IMR-90 (cell line): ENCODE measurements at regions not wholly inside any gene's neighbourhood (a gene's known extent, or its start where the extent isn't known, plus 50 kb on each side); places are given as distances from the start of the nearest gene placed in this dataset.

Experiments
- ATAC-seq: fragments of 200-7000 bp; cut with Tn5 transposase; 2 replicates; pipeline ENCODE4 v1.9.1; 2020; ENCODE audit warnings: low read depth, mild to moderate bottlenecking, moderate library complexity
- BruUV-seq: library from RNA; stranded (reverse); fragments of 400-500 nt; replicated peaks from 2 replicates; lab custom pipeline; 2021; lab: Mats Ljungman, UMichigan
- CTCF ChIA-PET: fragments of 300-600 bp; formaldehyde crosslinking; extraction: SDS; loops from one replicate; lab custom pipeline; 2021; ENCODE audit warnings: antibody characterized with exemption; lab: Yijun Ruan, JAX
- POLR2A ChIA-PET: fragments of 300-600 bp; sonication (Branson Sonifier 250); formaldehyde crosslinking; loops from one replicate; lab custom pipeline; 2022; ENCODE audit warnings: antibody characterized with exemption; ENCODE audit not compliant: unreplicated experiment; lab: Charles Lee
- DNase-seq: peaks from one replicate; pipeline ENCODE4 v3.0.0; 2013
- H2AFZ ChIP-seq: replicated peaks from 2 replicates; pipeline ENCODE3; 2013; ENCODE audit warnings: low read length, mild to moderate bottlenecking; ENCODE audit not compliant: poor library complexity
- H2AK5ac ChIP-seq: 2 replicates; pipeline ENCODE4 v1.6.1; 2013; ENCODE audit warnings: low read depth, low read length, inconsistent platforms
- H2AK9ac ChIP-seq: replicated peaks from 2 replicates; pipeline ENCODE3; 2013; ENCODE audit warnings: mild to moderate bottlenecking, low read depth, low read length, moderate library complexity; ENCODE audit not compliant: poor library complexity
- H2BK120ac ChIP-seq: 2 replicates; pipeline ENCODE4 v1.6.1; 2013; ENCODE audit warnings: low read depth, low read length, inconsistent platforms
- H2BK15ac ChIP-seq: 3 replicates; pipeline ENCODE4 v1.6.1; 2013; ENCODE audit warnings: low read depth, low read length, inconsistent platforms
- H2BK20ac ChIP-seq: 2 replicates; pipeline ENCODE4 v1.6.1; 2013; ENCODE audit warnings: low read depth, mild to moderate bottlenecking, inconsistent platforms, low read length, moderate library complexity
- H2BK5ac ChIP-seq: 2 replicates; pipeline ENCODE4 v1.6.1; 2013; ENCODE audit warnings: mild to moderate bottlenecking, low read depth, low read length, inconsistent platforms; ENCODE audit not compliant: poor library complexity, severe bottlenecking
- H3K14ac ChIP-seq: replicated peaks from 2 replicates; pipeline ENCODE4 v1.6.1; 2013; ENCODE audit warnings: low read depth, low read length, inconsistent platforms
- H3K18ac ChIP-seq: 2 replicates; pipeline ENCODE4 v1.6.1; 2013; ENCODE audit warnings: low read depth, low read length, control low read depth
- H3K23ac ChIP-seq: 2 replicates; pipeline ENCODE4 v1.6.1; 2013; ENCODE audit warnings: low read depth, low read length, inconsistent platforms
- H3K27ac ChIP-seq: 2 replicates; pipeline ENCODE4 v1.5.1; 2013; ENCODE audit warnings: mild to moderate bottlenecking, control low read depth, low read length; ENCODE audit not compliant: insufficient read depth
- H3K27me3 ChIP-seq: 2 replicates; pipeline ENCODE4 v1.6.1; 2013; ENCODE audit warnings: low read length; ENCODE audit not compliant: control insufficient read depth, insufficient read depth
- H3K36me3 ChIP-seq: 2 replicates; pipeline ENCODE4 v1.6.1; 2013; ENCODE audit warnings: low read length, mixed read lengths; ENCODE audit not compliant: control insufficient read depth, insufficient read depth
- H3K4ac ChIP-seq: 2 replicates; pipeline ENCODE4 v1.6.1; 2013; ENCODE audit warnings: low read depth, low read length, inconsistent platforms
- H3K4me1 ChIP-seq: 2 replicates; pipeline ENCODE4 v1.6.1; 2013; ENCODE audit warnings: low read length, mixed read lengths; ENCODE audit not compliant: control insufficient read depth, insufficient read depth
- H3K4me2 ChIP-seq: 2 replicates; pipeline ENCODE4 v1.6.1; 2013; ENCODE audit warnings: low read depth, mild to moderate bottlenecking, control low read depth, low read length, moderate library complexity
- H3K4me3 ChIP-seq: 2 replicates; pipeline ENCODE4 v1.5.1; 2013; ENCODE audit warnings: low read depth, mild to moderate bottlenecking, control low read depth, low read length, moderate library complexity; ENCODE audit not compliant: insufficient read depth
- H3K56ac ChIP-seq: 2 replicates; pipeline ENCODE4 v1.6.1; 2013; ENCODE audit warnings: low read length, inconsistent platforms; ENCODE audit not compliant: insufficient read depth; ENCODE audit errors: extremely low read depth
- H3K79me1 ChIP-seq, 2 experiments: 2 replicates each; pipeline ENCODE4 v1.6.1; 2013; ENCODE audit warnings: low read length in 2 of 2, inconsistent platforms in 1 of 2, low read depth in 1 of 2
- H3K9ac ChIP-seq: 2 replicates; pipeline ENCODE4 v1.6.1; 2013; ENCODE audit warnings: low read depth, low read length, control low read depth
- H3K9me1 ChIP-seq: 2 replicates; pipeline ENCODE4 v1.6.1; 2013; ENCODE audit warnings: low read length, inconsistent platforms; ENCODE audit not compliant: insufficient read depth
- H3K9me3 ChIP-seq: 2 replicates; pipeline ENCODE4 v1.6.1; 2013; ENCODE audit warnings: low read length; ENCODE audit not compliant: control insufficient read depth, insufficient read depth
- H4K20me1 ChIP-seq: 2 replicates; pipeline ENCODE4 v1.6.1; 2013; ENCODE audit warnings: low read length, inconsistent platforms; ENCODE audit not compliant: insufficient read depth
- H4K5ac ChIP-seq: 2 replicates; pipeline ENCODE4 v1.6.1; 2013; ENCODE audit warnings: mild to moderate bottlenecking, low read depth, low read length, control low read depth
- H4K8ac ChIP-seq, 2 experiments: 2 replicates each; pipeline ENCODE4 v1.6.1; 2013; ENCODE audit warnings: low read depth in 2 of 2, low read length in 2 of 2, control low read depth in 1 of 2, inconsistent platforms in 1 of 2
- H4K91ac ChIP-seq: 2 replicates; pipeline ENCODE4 v1.6.1; 2013; ENCODE audit warnings: low read depth, low read length, inconsistent platforms; ENCODE audit not compliant: insufficient read depth
- CEBPB ChIP-seq: IDR thresholded peaks from 2 replicates; pipeline ENCODE4 v1.6.1; 2012; ENCODE audit warnings: low read depth, low read length, improper control_type of control experiment
- CHD1 ChIP-seq: IDR thresholded peaks from 2 replicates; pipeline ENCODE4 v1.6.1; 2012; ENCODE audit warnings: low read depth, low read length, improper control_type of control experiment
- FOS ChIP-seq: fragments of 150-350 bp; IDR thresholded peaks from 2 replicates; pipeline ENCODE4 v1.6.1; 2016; ENCODE audit warnings: low read depth, low read length
- MAFK ChIP-seq: IDR thresholded peaks from 2 replicates; pipeline ENCODE4 v1.6.1; 2012; ENCODE audit warnings: low read depth, low read length, improper control_type of control experiment
- RAD21 ChIP-seq: IDR thresholded peaks from 2 replicates; pipeline ENCODE4 v1.6.1; 2012; ENCODE audit warnings: low read length, improper control_type of control experiment
- RCOR1 ChIP-seq: IDR thresholded peaks from 2 replicates; pipeline ENCODE4 v1.6.1; 2012; ENCODE audit warnings: mild to moderate bottlenecking, low read length, improper control_type of control experiment; ENCODE audit not compliant: insufficient replicate concordance
- RFX5 ChIP-seq: IDR thresholded peaks from 2 replicates; pipeline ENCODE4 v1.8.0; 2012; ENCODE audit warnings: low read depth, mild to moderate bottlenecking, low read length, moderate library complexity
- dilution Hi-C: fragments of 300-500 bp; cut with HindIII; formaldehyde crosslinking; loops from one replicate; pipeline ENCODE4 v1.14.3; 2018; ENCODE audit warnings: low sequenced_read_pairs; ENCODE audit not compliant: unreplicated experiment
- in situ Hi-C: fragments of 300-500 bp; cut with MboI; formaldehyde crosslinking; loops from 3 replicates; pipeline ENCODE4 v1.14.3; 2019; ENCODE audit warnings: low sequenced_read_pairs, inconsistent platforms, mixed read lengths
- intact Hi-C: fragments of 100-400 bp; cut with micrococcal nuclease; formaldehyde crosslinking; loops from 2 replicates; pipeline ENCODE4 v1.10.0; 2022
- TF ChIP-seq, protein P1 (sequence below): fragments of 150-350 bp; IDR thresholded peaks from 2 replicates; pipeline ENCODE4 v1.6.1; 2016; ENCODE audit warnings: low read depth, mild to moderate bottlenecking, low read length, moderate library complexity, borderline replicate concordance
- TF ChIP-seq, protein P2 (sequence below): conservative IDR thresholded peaks from 2 replicates; pipeline ENCODE4 v1.5.1; 2012; ENCODE audit warnings: mild to moderate bottlenecking, low read depth, low read length, improper control_type of control experiment

DNA sequence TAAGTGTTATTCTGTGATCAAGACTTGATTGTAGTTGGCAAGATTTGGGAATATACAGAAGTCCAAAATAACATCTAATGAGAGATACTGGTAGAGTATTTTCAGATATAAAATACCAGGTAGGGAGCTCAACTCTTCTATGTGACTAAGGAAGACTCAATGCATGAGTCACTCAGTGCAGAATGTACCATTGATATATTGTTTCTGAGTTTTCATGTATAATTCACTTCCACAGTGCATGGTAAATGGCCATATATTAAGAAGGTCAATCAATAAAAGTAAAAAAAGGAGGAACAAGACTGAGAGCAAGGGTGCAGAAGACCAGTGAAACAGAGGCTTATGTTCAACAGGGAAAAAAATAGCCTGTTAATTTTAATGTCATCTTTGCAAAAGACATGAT lies 1387.9 kb downstream of the CDH8 start:
- H3K4ac ChIP-seq: no peak overlapping the region
- no peaks in the 10 kb centered on the region for H3K9me1 ChIP-seq
- dilution Hi-C loops (no loop called here), in situ Hi-C loops (no loop called here), intact Hi-C loops (no loop called here)
- H2AK5ac ChIP-seq: no peak overlapping the region
- no peak overlapping the region for H3K23ac ChIP-seq
- H2BK15ac ChIP-seq: no peak overlapping the region
- TF ChIP-seq RFX5 (no peak), MAFK (no peak), FOS (no peak), RCOR1 (no peak), RAD21 (no peak), CHD1 (no peak), CEBPB (no peak)
- TF ChIP-seq, protein P1, sequence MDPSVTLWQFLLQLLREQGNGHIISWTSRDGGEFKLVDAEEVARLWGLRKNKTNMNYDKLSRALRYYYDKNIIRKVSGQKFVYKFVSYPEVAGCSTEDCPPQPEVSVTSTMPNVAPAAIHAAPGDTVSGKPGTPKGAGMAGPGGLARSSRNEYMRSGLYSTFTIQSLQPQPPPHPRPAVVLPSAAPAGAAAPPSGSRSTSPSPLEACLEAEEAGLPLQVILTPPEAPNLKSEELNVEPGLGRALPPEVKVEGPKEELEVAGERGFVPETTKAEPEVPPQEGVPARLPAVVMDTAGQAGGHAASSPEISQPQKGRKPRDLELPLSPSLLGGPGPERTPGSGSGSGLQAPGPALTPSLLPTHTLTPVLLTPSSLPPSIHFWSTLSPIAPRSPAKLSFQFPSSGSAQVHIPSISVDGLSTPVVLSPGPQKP: no peak
- TF ChIP-seq, protein P2, sequence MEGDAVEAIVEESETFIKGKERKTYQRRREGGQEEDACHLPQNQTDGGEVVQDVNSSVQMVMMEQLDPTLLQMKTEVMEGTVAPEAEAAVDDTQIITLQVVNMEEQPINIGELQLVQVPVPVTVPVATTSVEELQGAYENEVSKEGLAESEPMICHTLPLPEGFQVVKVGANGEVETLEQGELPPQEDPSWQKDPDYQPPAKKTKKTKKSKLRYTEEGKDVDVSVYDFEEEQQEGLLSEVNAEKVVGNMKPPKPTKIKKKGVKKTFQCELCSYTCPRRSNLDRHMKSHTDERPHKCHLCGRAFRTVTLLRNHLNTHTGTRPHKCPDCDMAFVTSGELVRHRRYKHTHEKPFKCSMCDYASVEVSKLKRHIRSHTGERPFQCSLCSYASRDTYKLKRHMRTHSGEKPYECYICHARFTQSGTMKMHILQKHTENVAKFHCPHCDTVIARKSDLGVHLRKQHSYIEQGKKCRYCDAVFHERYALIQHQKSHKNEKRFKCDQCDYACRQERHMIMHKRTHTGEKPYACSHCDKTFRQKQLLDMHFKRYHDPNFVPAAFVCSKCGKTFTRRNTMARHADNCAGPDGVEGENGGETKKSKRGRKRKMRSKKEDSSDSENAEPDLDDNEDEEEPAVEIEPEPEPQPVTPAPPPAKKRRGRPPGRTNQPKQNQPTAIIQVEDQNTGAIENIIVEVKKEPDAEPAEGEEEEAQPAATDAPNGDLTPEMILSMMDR: no peak
- H4K20me1 ChIP-seq: no peaks in the 10 kb centered on the region
- H2AK9ac ChIP-seq: no peak overlapping the region
- no peak overlapping the region for H2BK120ac ChIP-seq
- no peak for DNase-seq
- ChIA-PET POLR2A (no interaction called here), CTCF (no interaction called here)
- H4K8ac ChIP-seq: no peak overlapping the region
- no peak overlapping the region for H3K4me2 ChIP-seq
- H3K4me3 ChIP-seq: no peak overlapping the region
- no peak overlapping the region for H3K14ac ChIP-seq
- H4K5ac ChIP-seq: no peak overlapping the region
- no peak overlapping the region for H2AFZ ChIP-seq
- H3K9ac ChIP-seq: no peak overlapping the region
- H3K36me3 ChIP-seq: no peaks in the 10 kb centered on the region
- H3K9me3 ChIP-seq: no peaks in the 10 kb centered on the region; the same call in 1 of the 2 replicates
- H3K27me3 ChIP-seq: no peaks in the 10 kb centered on the region
- H2BK5ac ChIP-seq: no peak overlapping the region
- no peak for ATAC-seq
- H3K79me1 ChIP-seq: no peaks in the 10 kb centered on the region
- no peak overlapping the region for H4K91ac ChIP-seq
- no peak overlapping the region for H3K27ac ChIP-seq
- no peak overlapping the region for H3K56ac ChIP-seq
- H3K18ac ChIP-seq: no peak overlapping the region
- BruUV-seq: no TSS peak
- no peaks in the 10 kb centered on the region for H3K4me1 ChIP-seq
- no peak overlapping the region for H2BK20ac ChIP-seq
